Suprapubic skin (tissue), 3 donors: ENCODE measurements at regions not wholly inside any gene's neighbourhood (a gene's known extent, or its start where the extent isn't known, plus 50 kb on each side); places are given as distances from the start of the nearest gene placed in this dataset.

Experiments
- EP300 ChIP-seq: sonication (generic); formaldehyde crosslinking; IDR thresholded peaks from one replicate; pipeline ENCODE4 v1.6.1; 2017; ENCODE audit warnings: antibody characterized with exemption
- TF ChIP-seq, protein P1 (sequence below), 2 donors: fragments of 200-600 bp in 1 of 2; fragments of 450-650 bp in 1 of 2; sonication (generic) in 1 of 2; IDR thresholded peaks; one replicate each; pipeline ENCODE4 v1.5.1; 2016 to 2019; ENCODE audit warnings: antibody characterized with exemption in 2 of 2, mild to moderate bottlenecking in 1 of 2, moderate library complexity in 1 of 2

DNA sequence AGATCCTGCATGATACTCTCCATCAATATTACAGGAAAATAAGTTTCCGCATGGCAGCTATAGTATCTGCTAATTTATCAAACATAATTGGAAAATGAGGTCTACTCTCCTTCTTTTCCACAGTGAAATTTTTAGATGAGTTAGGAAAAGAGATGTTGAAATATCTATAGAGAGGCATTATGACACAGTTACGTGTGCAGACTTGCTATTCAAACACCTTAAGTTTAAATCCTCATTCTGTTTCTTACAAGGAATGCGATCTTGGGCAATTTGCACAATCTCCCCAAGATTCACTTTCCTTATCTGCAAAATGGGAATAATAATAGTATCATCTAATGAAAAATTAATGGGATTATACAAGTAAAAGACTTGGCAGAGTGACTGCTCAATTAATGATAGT is 91.7 kb upstream of the SLCO6A1 start:
- TF ChIP-seq, protein P1, sequence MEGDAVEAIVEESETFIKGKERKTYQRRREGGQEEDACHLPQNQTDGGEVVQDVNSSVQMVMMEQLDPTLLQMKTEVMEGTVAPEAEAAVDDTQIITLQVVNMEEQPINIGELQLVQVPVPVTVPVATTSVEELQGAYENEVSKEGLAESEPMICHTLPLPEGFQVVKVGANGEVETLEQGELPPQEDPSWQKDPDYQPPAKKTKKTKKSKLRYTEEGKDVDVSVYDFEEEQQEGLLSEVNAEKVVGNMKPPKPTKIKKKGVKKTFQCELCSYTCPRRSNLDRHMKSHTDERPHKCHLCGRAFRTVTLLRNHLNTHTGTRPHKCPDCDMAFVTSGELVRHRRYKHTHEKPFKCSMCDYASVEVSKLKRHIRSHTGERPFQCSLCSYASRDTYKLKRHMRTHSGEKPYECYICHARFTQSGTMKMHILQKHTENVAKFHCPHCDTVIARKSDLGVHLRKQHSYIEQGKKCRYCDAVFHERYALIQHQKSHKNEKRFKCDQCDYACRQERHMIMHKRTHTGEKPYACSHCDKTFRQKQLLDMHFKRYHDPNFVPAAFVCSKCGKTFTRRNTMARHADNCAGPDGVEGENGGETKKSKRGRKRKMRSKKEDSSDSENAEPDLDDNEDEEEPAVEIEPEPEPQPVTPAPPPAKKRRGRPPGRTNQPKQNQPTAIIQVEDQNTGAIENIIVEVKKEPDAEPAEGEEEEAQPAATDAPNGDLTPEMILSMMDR (IDR thresholded peaks at IDR 0.05): no peak
- TF ChIP-seq EP300: no peak
